ENCODE measurements at regions not wholly inside any gene's neighbourhood (a gene's known extent, or its start where the extent isn't known, plus 50 kb on each side); places are given as distances from the start of the nearest gene placed in this dataset.

- TF ChIP-seq CTCF (IDR thresholded peaks at IDR 0.05; ENCODE audit: low read depth, low read length, poor library complexity, severe bottlenecking) (no peak), EZH2phosphoT487 (IDR thresholded peaks at IDR 0.05; ENCODE audit: borderline replicate concordance, low read length) (no peak)
Observed at GRCh38 chr6:51511081-51511480, 576.3 kb downstream of the PKHD1 start.
